ENCODE measurements at regions not wholly inside any gene's neighbourhood (a gene's known extent, or its start where the extent isn't known, plus 50 kb on each side); places are given as distances from the start of the nearest gene placed in this dataset.

GRCh38 chr9:85359161-85359560 lies 382.6 kb downstream of the AGTPBP1 start:
- no peak for TF ChIP-seq ZNF404 (tag by site-specific recombination; IDR thresholded peaks at IDR 0.05)
- no peak for TF ChIP-seq CTCF (tag by site-specific recombination; IDR thresholded peaks at IDR 0.05)
- TF ChIP-seq HOXA7 (CRISPR knock-in tag; IDR thresholded peaks at IDR 0.05; ENCODE audit: borderline replicate concordance) = no peak
- TF ChIP-seq ELK4 (IDR thresholded peaks at IDR 0.05; ENCODE audit: borderline replicate concordance, low read depth, low read length) = no peak
- no peak for TF ChIP-seq ZNF274 (IDR thresholded peaks at IDR 0.05; ENCODE audit: low read length)
- TF ChIP-seq ZNF274 (tag by site-specific recombination; IDR thresholded peaks at IDR 0.05; ENCODE audit: borderline replicate concordance) = no peak
- TF ChIP-seq ZNF140 (tag by site-specific recombination; IDR thresholded peaks at IDR 0.05) = no peak
- no peak for TF ChIP-seq ZNF785 (tag by site-specific recombination; IDR thresholded peaks at IDR 0.05)
- no peak for TF ChIP-seq TSHZ1 (tag by site-specific recombination; IDR thresholded peaks at IDR 0.05; ENCODE audit: borderline replicate concordance)
- no peak for TF ChIP-seq ZNF350 (tag by site-specific recombination; IDR thresholded peaks at IDR 0.05)
- TF ChIP-seq ZNF24 (tag by site-specific recombination; IDR thresholded peaks at IDR 0.05) = no peak
- TF ChIP-seq ZBTB48 (tag by site-specific recombination; IDR thresholded peaks at IDR 0.05) = no peak
- no peak for TF ChIP-seq ZNF155 (tag by site-specific recombination; IDR thresholded peaks at IDR 0.05)
- TF ChIP-seq KLF8 (tag by site-specific recombination; IDR thresholded peaks at IDR 0.05) = no peak
- no peak for TF ChIP-seq ZNF473 (tag by site-specific recombination; IDR thresholded peaks at IDR 0.05)
